ENCODE measurements at regions not wholly inside any gene's neighbourhood (a gene's known extent, or its start where the extent isn't known, plus 50 kb on each side); places are given as distances from the start of the nearest gene placed in this dataset.

DNA sequence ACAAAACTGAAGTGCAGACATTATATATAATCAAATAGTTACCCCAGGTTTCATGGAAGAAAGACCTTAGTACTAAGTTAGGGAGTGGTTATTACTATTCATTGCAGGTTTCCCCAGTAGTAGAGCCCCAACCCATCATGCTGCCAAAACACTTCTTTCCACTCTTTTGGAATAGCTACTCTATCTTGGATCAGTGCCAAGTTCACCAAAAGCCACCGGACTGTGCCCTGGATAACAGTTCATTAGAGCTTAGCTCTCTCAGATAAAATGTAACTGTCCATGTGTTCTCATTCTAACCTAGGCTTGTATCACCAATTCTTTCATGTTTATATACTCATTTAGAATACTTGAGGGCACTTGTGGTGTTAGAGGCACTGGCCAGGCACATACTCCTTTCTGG lies 540.1 kb upstream of the C16orf82 start:
- H3K4me1 Mint-ChIP-seq (ENCODE audit: low read depth, unreplicated experiment): no peaks in the 10 kb centered on the region
- TF ChIP-seq, protein P1, sequence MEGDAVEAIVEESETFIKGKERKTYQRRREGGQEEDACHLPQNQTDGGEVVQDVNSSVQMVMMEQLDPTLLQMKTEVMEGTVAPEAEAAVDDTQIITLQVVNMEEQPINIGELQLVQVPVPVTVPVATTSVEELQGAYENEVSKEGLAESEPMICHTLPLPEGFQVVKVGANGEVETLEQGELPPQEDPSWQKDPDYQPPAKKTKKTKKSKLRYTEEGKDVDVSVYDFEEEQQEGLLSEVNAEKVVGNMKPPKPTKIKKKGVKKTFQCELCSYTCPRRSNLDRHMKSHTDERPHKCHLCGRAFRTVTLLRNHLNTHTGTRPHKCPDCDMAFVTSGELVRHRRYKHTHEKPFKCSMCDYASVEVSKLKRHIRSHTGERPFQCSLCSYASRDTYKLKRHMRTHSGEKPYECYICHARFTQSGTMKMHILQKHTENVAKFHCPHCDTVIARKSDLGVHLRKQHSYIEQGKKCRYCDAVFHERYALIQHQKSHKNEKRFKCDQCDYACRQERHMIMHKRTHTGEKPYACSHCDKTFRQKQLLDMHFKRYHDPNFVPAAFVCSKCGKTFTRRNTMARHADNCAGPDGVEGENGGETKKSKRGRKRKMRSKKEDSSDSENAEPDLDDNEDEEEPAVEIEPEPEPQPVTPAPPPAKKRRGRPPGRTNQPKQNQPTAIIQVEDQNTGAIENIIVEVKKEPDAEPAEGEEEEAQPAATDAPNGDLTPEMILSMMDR (IDR thresholded peaks at IDR 0.05; ENCODE audit: unreplicated experiment): no peak
- H3K9me3 Mint-ChIP-seq (ENCODE audit: low read depth, unreplicated experiment): peaks cover 8% of the 10 kb centered on the region
- no peaks in the 10 kb centered on the region for H3K27me3 Mint-ChIP-seq (ENCODE audit: unreplicated experiment)
- no peak overlapping the region for H3K27ac Mint-ChIP-seq (ENCODE audit: unreplicated experiment)
- DNase-seq: no peak
- CTCF ChIA-PET: no interaction called here
- intact Hi-C loops (cut with micrococcal nuclease; ENCODE audit: unreplicated experiment): no loop called here
- H3K36me3 Mint-ChIP-seq (ENCODE audit: insufficient read depth, unreplicated experiment): no peaks in the 10 kb centered on the region
- no peak overlapping the region for H3K4me3 Mint-ChIP-seq (ENCODE audit: low read depth, unreplicated experiment)
- no TSS peak for BruUV-seq (replicated peaks)

DNA sequence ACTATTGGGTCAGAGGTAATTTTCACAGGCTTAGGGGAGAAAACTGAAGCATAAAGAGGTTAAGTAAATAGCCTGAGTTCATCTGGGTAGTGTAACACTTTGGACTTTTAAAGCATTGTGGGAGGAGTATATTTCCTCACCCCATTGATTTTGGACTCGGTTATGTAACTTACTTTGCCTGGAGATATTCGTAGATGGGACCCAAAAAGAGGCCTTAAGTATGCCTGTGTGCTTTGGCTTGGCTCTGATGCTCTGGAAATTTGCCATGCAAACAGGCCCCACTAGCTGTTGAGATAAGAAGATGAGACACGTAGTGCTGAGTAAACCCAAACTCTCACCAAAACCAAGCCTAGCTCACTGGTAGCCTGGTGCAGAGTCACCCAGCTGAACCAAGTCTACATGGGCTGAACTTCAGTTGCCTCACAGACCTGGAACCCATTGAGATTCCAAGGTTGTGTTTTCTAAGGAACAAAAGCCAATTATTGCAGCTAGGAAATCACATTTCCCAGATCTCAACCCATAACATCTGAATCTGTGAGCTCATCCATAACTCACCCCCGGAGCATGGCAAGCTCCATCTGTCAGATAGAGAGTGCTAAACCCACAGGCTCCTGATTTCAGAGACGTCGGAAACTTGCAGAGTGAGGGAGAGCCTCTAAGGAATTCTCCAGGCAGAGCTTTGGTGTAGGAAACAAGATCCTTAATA lies 536.0 kb upstream of the C16orf82 start:
- H3K27ac Mint-ChIP-seq (ENCODE audit: unreplicated experiment): no peak overlapping the region
- intact Hi-C loops (cut with micrococcal nuclease; ENCODE audit: unreplicated experiment): no loop called here
- H3K4me3 Mint-ChIP-seq (ENCODE audit: low read depth, unreplicated experiment): no peak overlapping the region
- TF ChIP-seq, protein P1 (IDR thresholded peaks at IDR 0.05; ENCODE audit: unreplicated experiment): no peak
- peaks cover 7% of the 10 kb centered on the region for H3K9me3 Mint-ChIP-seq (ENCODE audit: low read depth, unreplicated experiment)
- no TSS peak for BruUV-seq (replicated peaks)
- no peaks in the 10 kb centered on the region for H3K4me1 Mint-ChIP-seq (ENCODE audit: low read depth, unreplicated experiment)
- no peak for DNase-seq
- H3K27me3 Mint-ChIP-seq (ENCODE audit: unreplicated experiment): no peaks in the 10 kb centered on the region
- CTCF ChIA-PET: no interaction called here
- no peaks in the 10 kb centered on the region for H3K36me3 Mint-ChIP-seq (ENCODE audit: insufficient read depth, unreplicated experiment)

DNA sequence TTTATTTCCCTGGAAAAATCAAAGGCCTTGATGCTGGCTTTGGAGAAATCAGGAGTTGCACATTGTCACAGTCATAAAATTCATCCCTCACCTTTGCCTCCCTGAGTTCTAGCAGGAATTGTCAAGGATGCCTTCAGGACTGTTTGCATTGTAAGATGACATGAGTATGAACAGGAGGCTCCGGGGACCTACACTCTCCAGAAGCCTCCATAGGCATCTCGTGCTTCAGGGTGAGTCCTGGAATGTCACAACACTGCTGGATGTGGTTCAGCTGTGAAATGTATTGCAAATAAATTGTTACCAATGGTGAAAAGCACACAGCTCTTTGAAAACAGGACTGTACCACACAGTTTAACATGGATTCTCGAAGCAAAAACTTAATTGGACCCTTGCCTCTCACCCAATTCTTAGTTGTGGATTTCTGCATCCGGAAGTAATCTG lies 535.4 kb upstream of the C16orf82 start:
- CTCF ChIA-PET: no interaction called here
- Mint-ChIP-seq H3K27ac (ENCODE audit: unreplicated experiment) (no peak overlapping the region), H3K36me3 (ENCODE audit: insufficient read depth, unreplicated experiment) (no peaks in the 10 kb centered on the region), H3K4me1 (ENCODE audit: low read depth, unreplicated experiment) (no peaks in the 10 kb centered on the region), H3K4me3 (ENCODE audit: low read depth, unreplicated experiment) (no peak overlapping the region), H3K9me3 (ENCODE audit: low read depth, unreplicated experiment) (peaks cover 4% of the 10 kb centered on the region), H3K27me3 (ENCODE audit: unreplicated experiment) (no peaks in the 10 kb centered on the region)
- DNase-seq: no peak
- TF ChIP-seq, protein P1 (IDR thresholded peaks at IDR 0.05; ENCODE audit: unreplicated experiment): no peak
- BruUV-seq (replicated peaks): no TSS peak
- intact Hi-C loops (cut with micrococcal nuclease; ENCODE audit: unreplicated experiment): no loop called here

DNA sequence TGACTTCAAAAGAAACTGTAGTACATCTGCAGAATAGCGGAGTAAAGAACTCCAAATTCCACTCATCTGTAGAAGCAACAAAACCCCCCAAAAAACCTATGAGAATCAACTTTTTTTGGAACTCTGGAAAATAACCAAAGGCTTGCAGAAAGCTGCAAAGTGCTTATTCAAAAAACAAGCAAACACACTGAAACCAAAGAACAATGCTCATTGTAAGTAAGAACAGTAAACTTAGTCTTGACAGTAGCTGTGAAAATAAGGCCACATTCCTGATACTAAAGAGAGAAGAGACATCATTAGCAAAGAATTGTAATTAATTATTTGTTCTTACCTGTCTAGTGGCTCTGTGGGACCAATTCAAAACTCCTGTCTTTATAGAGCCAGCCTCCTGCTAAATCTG lies 534.3 kb upstream of the C16orf82 start:
- TF ChIP-seq, protein P1 (IDR thresholded peaks at IDR 0.05; ENCODE audit: unreplicated experiment): no peak
- H3K9me3 Mint-ChIP-seq (ENCODE audit: low read depth, unreplicated experiment): peaks cover 6% of the 10 kb centered on the region
- DNase-seq: no peak
- CTCF ChIA-PET: no interaction called here
- no peaks in the 10 kb centered on the region for H3K27me3 Mint-ChIP-seq (ENCODE audit: unreplicated experiment)
- H3K27ac Mint-ChIP-seq (ENCODE audit: unreplicated experiment): no peak overlapping the region
- intact Hi-C loops (cut with micrococcal nuclease; ENCODE audit: unreplicated experiment): no loop called here
- H3K36me3 Mint-ChIP-seq (ENCODE audit: insufficient read depth, unreplicated experiment): no peaks in the 10 kb centered on the region
- H3K4me1 Mint-ChIP-seq (ENCODE audit: low read depth, unreplicated experiment): no peaks in the 10 kb centered on the region
- H3K4me3 Mint-ChIP-seq (ENCODE audit: low read depth, unreplicated experiment): no peak overlapping the region
- no TSS peak for BruUV-seq (replicated peaks)

All from Calu3 (cell line).